Fibroblast of lung (primary cell): ENCODE measurements at regions not wholly inside any gene's neighbourhood (a gene's known extent, or its start where the extent isn't known, plus 50 kb on each side); places are given as distances from the start of the nearest gene placed in this dataset.

Experiments used
- DNase-seq, 2 donors: peaks; one replicate each; pipeline versions ENCODE4 v3.0.0 to v3.0.0-alpha.2; 2010; ENCODE audit warnings: low read depth in 2 of 2
- H2AFZ ChIP-seq: 2 replicates; pipeline ENCODE4 v1.5.1; 2012; ENCODE audit warnings: low read length, control low read depth, inconsistent platforms
- H3K27ac ChIP-seq: 2 replicates; pipeline ENCODE4 v1.5.1; 2011; ENCODE audit warnings: low read length, control low read depth; ENCODE audit not compliant: insufficient read depth
- H3K27me3 ChIP-seq: 2 replicates; pipeline ENCODE4 v1.5.1; 2011; ENCODE audit warnings: mild to moderate bottlenecking, low read length; ENCODE audit not compliant: control insufficient read depth, insufficient read depth
- H3K36me3 ChIP-seq: 2 replicates; pipeline ENCODE4 v1.5.1; 2011; ENCODE audit warnings: low read length; ENCODE audit not compliant: control insufficient read depth, insufficient read depth
- H3K4me1 ChIP-seq: 2 replicates; pipeline ENCODE4 v1.5.1; 2011; ENCODE audit warnings: low read length; ENCODE audit not compliant: control insufficient read depth, insufficient read depth; ENCODE audit errors: extremely low read depth
- H3K4me2 ChIP-seq: 2 replicates; pipeline ENCODE4 v1.5.1; 2011; ENCODE audit warnings: low read length, control low read depth; ENCODE audit not compliant: insufficient read depth; ENCODE audit errors: extremely low read depth
- H3K4me3 ChIP-seq, 4 experiments: fragments of 200-600 bp in 1 of 4; sonication (generic) in 1 of 4; replicated peaks in 1 of 4; 2 replicates each; pipeline ENCODE4 v1.5.1; 2011 to 2016; ENCODE audit warnings: low read length in 4 of 4, low read depth in 3 of 4, mild to moderate bottlenecking in 3 of 4, control low read depth in 2 of 4, inconsistent platforms in 1 of 4, mixed read lengths in 1 of 4; ENCODE audit not compliant: insufficient read depth in 1 of 4; ENCODE audit errors: control extremely low read depth in 1 of 4
- H3K79me2 ChIP-seq: 2 replicates; pipeline ENCODE4 v1.5.1; 2012; ENCODE audit warnings: mild to moderate bottlenecking, low read length, inconsistent platforms; ENCODE audit not compliant: control insufficient read depth, insufficient read depth
- H3K9ac ChIP-seq: 2 replicates; pipeline ENCODE4 v1.5.1; 2011; ENCODE audit warnings: mild to moderate bottlenecking, low read length, control low read depth; ENCODE audit not compliant: insufficient read depth
- H3K9me3 ChIP-seq: 2 replicates; pipeline ENCODE4 v1.5.1; 2012; ENCODE audit warnings: low read depth, low read length; ENCODE audit not compliant: control insufficient read depth, insufficient read depth
- H4K20me1 ChIP-seq: 2 replicates; pipeline ENCODE4 v1.5.1; 2011; ENCODE audit warnings: low read length; ENCODE audit not compliant: control insufficient read depth, insufficient read depth; ENCODE audit errors: extremely low read depth
- EZH2 ChIP-seq: IDR thresholded peaks from 2 replicates; pipeline ENCODE4 v1.5.1; 2012; ENCODE audit warnings: low read length, control low read depth, mild to moderate bottlenecking; ENCODE audit errors: missing control alignments
- TF ChIP-seq, protein P1 (sequence below), 2 donors: IDR thresholded peaks in 1 of 2; conservative IDR thresholded peaks in 1 of 2; 1 replicate in 1 of 2; 2 replicates in 1 of 2; pipeline ENCODE4 v1.5.1; 2011 to 2012; ENCODE audit warnings: low read length in 2 of 2, control low read depth in 1 of 2, inconsistent platforms in 1 of 2, low read depth in 1 of 2, mild to moderate bottlenecking in 1 of 2

GRCh38 chr1:36570006-36570405, 87.3 kb upstream of the CSF3R start:
- Histone ChIP-seq H3K9me3 (no peaks in the 10 kb centered on the region), H3K27me3 (no peaks in the 10 kb centered on the region), H4K20me1 (no peaks in the 10 kb centered on the region), H3K9ac (no peak overlapping the region), H3K4me1 (no peaks in the 10 kb centered on the region), H3K27ac (no peak overlapping the region), H2AFZ (no peak overlapping the region), H3K79me2 (no peaks in the 10 kb centered on the region), H3K36me3 (no peaks in the 10 kb centered on the region), H3K4me3 (no peak overlapping the region), H3K4me2 (no peak overlapping the region)
- DNase-seq, result no peak
- TF ChIP-seq, protein P1, sequence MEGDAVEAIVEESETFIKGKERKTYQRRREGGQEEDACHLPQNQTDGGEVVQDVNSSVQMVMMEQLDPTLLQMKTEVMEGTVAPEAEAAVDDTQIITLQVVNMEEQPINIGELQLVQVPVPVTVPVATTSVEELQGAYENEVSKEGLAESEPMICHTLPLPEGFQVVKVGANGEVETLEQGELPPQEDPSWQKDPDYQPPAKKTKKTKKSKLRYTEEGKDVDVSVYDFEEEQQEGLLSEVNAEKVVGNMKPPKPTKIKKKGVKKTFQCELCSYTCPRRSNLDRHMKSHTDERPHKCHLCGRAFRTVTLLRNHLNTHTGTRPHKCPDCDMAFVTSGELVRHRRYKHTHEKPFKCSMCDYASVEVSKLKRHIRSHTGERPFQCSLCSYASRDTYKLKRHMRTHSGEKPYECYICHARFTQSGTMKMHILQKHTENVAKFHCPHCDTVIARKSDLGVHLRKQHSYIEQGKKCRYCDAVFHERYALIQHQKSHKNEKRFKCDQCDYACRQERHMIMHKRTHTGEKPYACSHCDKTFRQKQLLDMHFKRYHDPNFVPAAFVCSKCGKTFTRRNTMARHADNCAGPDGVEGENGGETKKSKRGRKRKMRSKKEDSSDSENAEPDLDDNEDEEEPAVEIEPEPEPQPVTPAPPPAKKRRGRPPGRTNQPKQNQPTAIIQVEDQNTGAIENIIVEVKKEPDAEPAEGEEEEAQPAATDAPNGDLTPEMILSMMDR (conservative IDR thresholded peaks at IDR 0.05 in 1 of 2, IDR thresholded peaks at IDR 0.05 in 1 of 2; ENCODE audit: low read depth in 1 of 2, low read length in 2 of 2), result no peak
- no peak for TF ChIP-seq EZH2

GRCh38 chr1:36567601-36568341, 85.1 kb upstream of the CSF3R start:
- no peaks in the 10 kb centered on the region for H3K27me3 ChIP-seq
- DNase-seq, result no peak
- TF ChIP-seq, protein P1 (conservative IDR thresholded peaks at IDR 0.05 in 1 of 2, IDR thresholded peaks at IDR 0.05 in 1 of 2; ENCODE audit: low read depth in 1 of 2, low read length in 2 of 2), result no peak
- no peak for TF ChIP-seq EZH2

DNA sequence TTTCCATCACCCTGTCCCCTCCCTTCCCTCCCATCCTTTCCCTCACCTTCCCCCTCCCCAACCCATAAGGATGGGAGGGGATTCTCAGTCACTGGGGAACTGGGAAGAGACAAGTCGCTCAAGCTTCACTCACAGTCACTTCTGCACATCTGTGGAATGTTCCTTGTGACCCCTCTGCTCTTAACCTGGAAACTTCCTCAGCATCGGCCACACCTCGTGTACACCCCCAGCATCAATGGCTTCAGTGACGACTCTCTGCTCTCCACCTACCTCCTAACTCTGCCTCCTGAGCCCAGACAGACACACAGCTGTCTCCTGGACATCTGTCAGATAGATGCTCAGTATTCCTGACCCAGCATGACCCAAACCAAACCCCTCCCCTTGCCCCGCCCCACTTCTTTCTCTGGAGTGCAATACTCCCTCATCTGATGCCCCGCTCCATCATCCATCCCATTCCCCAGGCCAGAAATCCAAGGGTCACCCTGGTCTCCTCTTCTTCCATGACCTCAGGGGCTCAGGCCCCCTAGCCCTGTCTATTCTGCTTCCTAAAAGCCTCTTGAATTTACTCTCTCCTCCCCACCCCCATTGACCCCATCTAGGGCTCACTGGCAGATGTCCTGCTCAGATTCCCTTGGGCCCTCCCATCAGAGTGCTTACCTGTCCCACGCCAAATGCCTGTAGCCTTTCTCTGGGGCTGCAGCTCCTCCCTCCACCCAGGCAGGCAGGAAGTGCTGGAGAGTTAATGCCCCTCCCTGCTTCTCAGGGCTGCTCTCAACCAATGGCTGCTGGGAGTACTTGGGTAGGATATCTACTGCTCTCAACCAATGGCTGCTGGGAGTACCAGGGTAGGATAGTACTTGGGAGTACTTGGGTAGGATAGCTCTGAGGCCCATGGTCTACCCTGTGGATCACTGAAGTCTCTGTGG, 83.1 kb upstream of the CSF3R start:
- Histone ChIP-seq H3K4me1 (no peaks in the 10 kb centered on the region), H3K79me2 (no peaks in the 10 kb centered on the region), H3K4me3 (no peak overlapping the region)

More at GRCh38 chr1:36567601-36568341, 85.1 kb upstream of the CSF3R start:
- Histone ChIP-seq H3K4me1 (no peaks in the 10 kb centered on the region), H3K79me2 (no peaks in the 10 kb centered on the region), H3K9me3 (no peaks in the 10 kb centered on the region), H2AFZ (no peak overlapping the region), H3K9ac (no peak overlapping the region), H4K20me1 (no peaks in the 10 kb centered on the region), H3K4me2 (no peak overlapping the region), H3K4me3 (no peak overlapping the region), H3K36me3 (no peaks in the 10 kb centered on the region), H3K27ac (no peak overlapping the region)

More for the DNA sequence above, 83.1 kb upstream of the CSF3R start:
- no peak overlapping the region for H3K9ac ChIP-seq
- no peak overlapping the region for H3K27ac ChIP-seq
- H3K27me3 ChIP-seq, result no peaks in the 10 kb centered on the region
- no peaks in the 10 kb centered on the region for H3K36me3 ChIP-seq
- H3K9me3 ChIP-seq, result no peaks in the 10 kb centered on the region
- H3K4me2 ChIP-seq, result no peak overlapping the region
- H4K20me1 ChIP-seq, result no peaks in the 10 kb centered on the region
- TF ChIP-seq, protein P1 (conservative IDR thresholded peaks at IDR 0.05 in 1 of 2, IDR thresholded peaks at IDR 0.05 in 1 of 2; ENCODE audit: low read depth in 1 of 2, low read length in 2 of 2), result no peak
- TF ChIP-seq EZH2, result no peak
- H2AFZ ChIP-seq, result no peak overlapping the region
- no peak for DNase-seq
